22Rv1 (cell line): ENCODE measurements at regions not wholly inside any gene's neighbourhood (a gene's known extent, or its start where the extent isn't known, plus 50 kb on each side); places are given as distances from the start of the nearest gene placed in this dataset.
A peak's percentile ranks its signal among the peaks of the same experiment; 100 is the strongest.

ENCODE experiments used
- H3K27ac ChIP-seq: fragments of 450-650 bp; 2 replicates; pipeline ENCODE4 v1.5.1; 2017
- ZFX ChIP-seq: fragments of 450-650 bp; IDR thresholded peaks from 2 replicates; pipeline ENCODE4 v1.6.1; 2017; ENCODE audit warnings: antibody characterized with exemption, borderline replicate concordance
- TF ChIP-seq, protein P1 (sequence below): fragments of 450-650 bp; IDR thresholded peaks from 2 replicates; pipeline ENCODE4 v1.5.1; 2017; ENCODE audit warnings: mild to moderate bottlenecking

DNA sequence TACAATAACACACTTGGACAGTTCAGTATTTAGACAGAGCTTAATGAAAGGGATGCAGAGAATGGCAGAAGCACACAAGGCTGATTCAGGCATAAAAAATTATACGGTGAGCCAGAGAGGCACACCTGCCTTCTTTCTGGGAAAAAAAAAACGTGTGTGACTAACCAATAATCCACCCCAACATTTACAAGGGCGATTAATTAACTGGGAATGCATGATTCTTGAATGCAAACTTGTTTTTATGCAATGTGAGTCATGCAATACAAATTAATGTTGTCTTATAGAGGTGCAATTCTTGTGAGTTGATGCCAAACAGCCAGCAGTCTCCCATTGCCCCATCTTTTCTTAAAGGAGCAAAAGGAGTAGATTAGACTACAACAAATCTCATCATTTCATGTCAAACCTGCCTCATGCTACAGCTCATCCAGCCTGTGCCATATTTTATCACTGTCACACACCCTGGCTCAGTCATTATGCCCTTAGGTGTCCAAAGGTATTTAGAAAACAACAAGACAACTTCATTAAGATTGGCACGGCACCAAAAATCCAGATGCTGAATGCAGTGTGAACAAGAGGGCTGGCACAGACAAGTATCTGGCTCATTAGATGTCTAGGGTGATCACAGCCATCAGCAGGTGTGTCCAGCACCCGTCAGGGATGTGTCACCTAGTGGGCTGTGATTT, 721.1 kb downstream of the EFNB2 start:
- H3K27ac ChIP-seq: no peak overlapping the region
- TF ChIP-seq, protein P1, sequence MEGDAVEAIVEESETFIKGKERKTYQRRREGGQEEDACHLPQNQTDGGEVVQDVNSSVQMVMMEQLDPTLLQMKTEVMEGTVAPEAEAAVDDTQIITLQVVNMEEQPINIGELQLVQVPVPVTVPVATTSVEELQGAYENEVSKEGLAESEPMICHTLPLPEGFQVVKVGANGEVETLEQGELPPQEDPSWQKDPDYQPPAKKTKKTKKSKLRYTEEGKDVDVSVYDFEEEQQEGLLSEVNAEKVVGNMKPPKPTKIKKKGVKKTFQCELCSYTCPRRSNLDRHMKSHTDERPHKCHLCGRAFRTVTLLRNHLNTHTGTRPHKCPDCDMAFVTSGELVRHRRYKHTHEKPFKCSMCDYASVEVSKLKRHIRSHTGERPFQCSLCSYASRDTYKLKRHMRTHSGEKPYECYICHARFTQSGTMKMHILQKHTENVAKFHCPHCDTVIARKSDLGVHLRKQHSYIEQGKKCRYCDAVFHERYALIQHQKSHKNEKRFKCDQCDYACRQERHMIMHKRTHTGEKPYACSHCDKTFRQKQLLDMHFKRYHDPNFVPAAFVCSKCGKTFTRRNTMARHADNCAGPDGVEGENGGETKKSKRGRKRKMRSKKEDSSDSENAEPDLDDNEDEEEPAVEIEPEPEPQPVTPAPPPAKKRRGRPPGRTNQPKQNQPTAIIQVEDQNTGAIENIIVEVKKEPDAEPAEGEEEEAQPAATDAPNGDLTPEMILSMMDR: no peak
- no peak for TF ChIP-seq ZFX

DNA sequence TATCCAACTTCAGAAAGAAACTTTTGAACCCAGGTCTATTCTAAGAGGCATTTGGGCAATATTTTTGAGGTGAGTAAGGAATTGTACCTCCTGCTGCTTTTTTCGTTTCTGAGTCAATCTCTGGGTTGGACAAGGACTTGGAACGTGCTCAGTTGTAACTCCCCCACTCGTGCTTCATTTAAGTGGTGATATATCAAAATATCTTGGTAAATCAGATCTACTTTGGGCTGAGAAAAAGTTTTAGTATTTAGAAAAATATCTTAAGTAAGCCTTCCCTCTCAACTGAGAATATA, 728.9 kb downstream of the EFNB2 start:
- H3K27ac ChIP-seq: no peak overlapping the region
- no peak for TF ChIP-seq ZFX
- TF ChIP-seq, protein P1: no peak

DNA sequence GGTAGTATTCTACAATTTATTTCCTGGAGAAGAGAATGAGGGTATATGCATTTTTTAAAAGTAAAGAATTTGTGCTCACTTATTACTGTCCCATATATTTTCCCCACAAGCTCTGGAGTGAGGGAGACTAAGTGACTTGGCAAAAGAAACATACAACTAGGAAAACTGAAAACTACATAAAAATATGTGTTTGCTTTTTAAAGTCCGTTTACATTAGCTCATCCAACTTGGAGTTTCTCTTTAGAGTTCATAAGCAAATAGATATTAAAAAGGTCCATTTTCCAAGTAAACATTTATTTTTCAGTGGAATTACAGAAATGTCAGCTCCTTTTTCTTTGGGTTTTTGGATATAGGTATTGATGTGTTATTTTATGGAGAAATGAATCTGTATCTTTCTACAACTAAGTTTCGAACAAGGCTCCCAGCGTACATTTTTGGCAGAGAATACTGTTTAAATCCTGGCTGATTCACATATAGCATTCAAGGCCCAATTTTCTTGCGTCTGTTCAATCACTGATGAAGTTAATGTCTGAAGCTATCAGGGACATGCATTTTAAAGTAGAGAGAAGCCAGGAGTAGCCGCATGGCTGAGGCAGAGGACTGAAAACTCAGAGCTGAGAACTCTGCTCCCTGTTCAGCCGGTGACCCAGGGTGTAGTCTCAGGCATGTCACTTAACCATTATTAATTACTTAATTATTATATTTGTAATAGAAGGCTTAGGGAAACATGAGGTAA, 729.4 kb downstream of the EFNB2 start:
- no peak overlapping the region for H3K27ac ChIP-seq
- TF ChIP-seq ZFX: no peak
- TF ChIP-seq, protein P1: no peak

DNA sequence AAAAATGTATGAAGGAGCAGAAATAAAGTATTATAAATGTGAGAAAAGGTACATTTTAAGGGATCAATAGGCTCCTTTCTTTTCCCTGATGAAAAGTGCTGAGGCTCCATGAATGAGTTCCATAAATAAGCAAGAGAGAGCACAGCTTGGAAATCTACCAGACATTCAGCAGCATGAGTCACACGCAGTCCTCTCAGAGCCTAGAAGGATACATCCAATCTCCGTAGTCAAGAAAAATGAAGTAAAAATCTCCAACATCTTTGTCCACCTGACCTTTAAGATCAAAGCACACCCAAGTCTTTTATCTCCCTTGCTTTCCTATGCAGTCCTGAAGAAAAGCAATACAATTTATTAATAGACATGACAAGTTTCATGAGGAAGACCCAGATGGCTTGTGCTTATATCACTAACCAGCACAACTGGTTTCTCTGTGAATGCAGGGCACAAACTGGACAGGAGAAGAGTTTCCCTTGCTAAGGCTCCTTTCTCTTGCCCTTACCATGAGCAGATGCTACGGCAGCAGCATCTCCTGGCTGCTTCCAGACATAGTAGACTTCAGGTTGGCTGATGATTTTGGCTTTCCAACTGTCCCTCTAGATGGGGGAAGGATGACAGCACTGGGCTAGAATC, 730.8 kb downstream of the EFNB2 start:
- H3K27ac ChIP-seq: no peak overlapping the region

DNA sequence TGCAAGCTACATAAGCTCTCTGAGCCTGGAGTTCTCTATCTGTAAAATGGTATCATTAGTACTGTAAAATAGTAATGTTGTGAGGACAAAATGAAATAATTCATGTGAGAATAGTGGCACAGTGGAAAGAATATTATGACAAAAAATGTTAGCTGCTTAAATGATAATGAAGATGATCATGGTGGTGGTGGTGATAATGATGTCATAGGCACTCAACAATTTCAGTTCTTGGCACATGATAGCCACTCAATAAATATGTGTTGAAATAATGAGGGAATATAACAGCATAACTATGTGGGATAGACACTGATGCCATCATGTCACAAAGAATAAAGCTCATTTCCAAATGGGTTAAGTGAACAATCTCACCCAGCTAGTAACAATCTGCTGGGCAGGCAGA, 736.3 kb downstream of the EFNB2 start:
- H3K27ac ChIP-seq: no peak overlapping the region
- TF ChIP-seq, protein P1: no peak
- no peak for TF ChIP-seq ZFX

More for the DNA sequence above, 730.8 kb downstream of the EFNB2 start:
- no peak for TF ChIP-seq ZFX
- TF ChIP-seq, protein P1: no peak

DNA sequence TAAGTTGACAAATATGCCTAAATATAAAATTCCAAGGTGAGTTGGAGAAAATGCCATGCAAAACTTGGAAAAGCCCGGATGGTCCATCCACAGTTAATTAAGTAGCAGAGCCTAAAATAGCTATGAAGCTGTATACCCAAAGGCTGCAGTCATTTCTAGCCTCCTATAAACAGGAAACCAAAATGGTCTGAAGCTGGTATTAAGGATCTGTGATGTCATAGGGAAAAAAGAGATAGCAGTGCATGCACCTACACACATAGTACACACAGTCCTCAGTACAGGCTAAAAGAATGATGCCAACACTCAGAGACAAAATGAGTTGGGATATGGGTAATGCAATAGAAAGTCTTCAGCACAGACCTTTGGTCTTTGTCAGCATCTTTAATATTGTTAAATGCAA, 736.9 kb downstream of the EFNB2 start:
- no peak overlapping the region for H3K27ac ChIP-seq
- TF ChIP-seq ZFX: no peak
- TF ChIP-seq, protein P1: no peak

DNA sequence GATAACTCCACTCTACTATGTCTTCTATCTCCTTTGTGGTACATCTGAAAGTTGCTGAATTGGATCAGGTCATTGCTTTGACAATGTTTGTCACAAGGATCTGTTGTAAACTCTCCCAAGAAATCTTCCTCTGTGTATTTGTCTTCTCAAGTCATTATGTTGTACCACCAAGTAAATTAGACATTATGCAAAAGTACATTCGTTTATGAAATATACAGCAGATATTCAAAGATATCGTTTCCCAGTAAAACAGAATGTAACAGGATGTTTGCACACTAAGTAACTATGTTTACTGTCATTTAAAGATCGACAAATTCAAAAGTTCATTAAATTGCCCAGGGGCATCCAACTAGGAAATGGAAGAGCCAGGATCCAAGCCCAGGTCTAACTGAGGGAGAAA, 739.4 kb downstream of the EFNB2 start:
- no peak for TF ChIP-seq ZFX
- TF ChIP-seq, protein P1: no peak
- peak overlapping the region; percentile 67 for H3K27ac ChIP-seq
